Mucosa of rectum (tissue), 2 donors: ENCODE measurements at regions not wholly inside any gene's neighbourhood (a gene's known extent, or its start where the extent isn't known, plus 50 kb on each side); places are given as distances from the start of the nearest gene placed in this dataset.
"Not testable (repeated sequence)": the region's sequence is repeated elsewhere in the genome, so short reads cannot be mapped to it uniquely, and the experiment has no call there.

ENCODE experiments used
- H3K27ac ChIP-seq, 2 donors: one replicate each; pipeline ENCODE4 v1.7.0; 2013; ENCODE audit warnings: inconsistent platforms in 2 of 2, low read depth in 2 of 2, low read length in 2 of 2
- H3K27me3 ChIP-seq, 2 donors: one replicate each; pipeline ENCODE4 v1.7.0; 2013; ENCODE audit warnings: low read length in 2 of 2; ENCODE audit not compliant: control insufficient read depth in 2 of 2, insufficient read depth in 2 of 2
- H3K36me3 ChIP-seq, 2 donors: one replicate each; pipeline ENCODE4 v1.7.0; 2013; ENCODE audit warnings: low read length in 2 of 2; ENCODE audit not compliant: control insufficient read depth in 2 of 2, insufficient read depth in 2 of 2
- H3K4me1 ChIP-seq, 2 donors: one replicate each; pipeline ENCODE4 v1.7.0; 2013; ENCODE audit warnings: low read length in 2 of 2, mild to moderate bottlenecking in 1 of 2; ENCODE audit not compliant: control insufficient read depth in 2 of 2, insufficient read depth in 2 of 2
- H3K4me3 ChIP-seq, 2 donors: one replicate each; pipeline ENCODE4 v1.7.0; 2013; ENCODE audit warnings: low read length in 2 of 2
- H3K9ac ChIP-seq, 2 donors: one replicate each; pipeline ENCODE4 v1.7.0; 2013; ENCODE audit warnings: low read length in 2 of 2, low read depth in 1 of 2, mild to moderate bottlenecking in 1 of 2
- H3K9me3 ChIP-seq, 2 donors: one replicate each; pipeline ENCODE4 v1.7.0; 2013; ENCODE audit warnings: low read length in 2 of 2; ENCODE audit not compliant: control insufficient read depth in 2 of 2
- donor health status: healthy.
- donor health status: Normal muscosa, but diverticular disease.

DNA sequence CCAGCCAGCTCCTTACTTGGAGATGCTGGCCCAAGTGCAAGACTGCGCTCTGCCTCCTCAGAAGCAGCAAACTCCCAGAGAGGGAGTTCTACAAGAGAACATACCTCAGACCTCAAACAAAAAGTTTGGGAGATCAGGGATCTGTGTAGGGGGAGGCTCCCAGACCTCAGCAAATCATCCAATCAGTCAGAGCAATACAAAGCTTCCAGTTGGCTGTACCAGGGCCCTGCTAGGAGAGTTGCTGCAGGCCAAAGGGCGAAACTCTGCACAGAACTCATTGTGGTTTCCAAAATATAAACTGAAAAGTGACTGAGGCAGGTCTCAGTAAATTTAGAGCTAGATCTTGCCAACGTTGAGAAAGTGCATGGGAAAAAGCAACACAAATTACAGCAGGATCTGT, 144.3 kb upstream of the NPAP1 start:
- not testable (repeated sequence) for H3K4me3 ChIP-seq, H3K27me3 ChIP-seq, H3K27ac ChIP-seq, H3K9ac ChIP-seq, H3K9me3 ChIP-seq, H3K36me3 ChIP-seq, H3K4me1 ChIP-seq

GRCh38 chr15:24534032-24534431, 141.5 kb upstream of the NPAP1 start:
- H3K9me3 ChIP-seq, H3K27me3 ChIP-seq, H3K27ac ChIP-seq, H3K4me1 ChIP-seq, H3K4me3 ChIP-seq, H3K36me3 ChIP-seq, H3K9ac ChIP-seq: not testable (repeated sequence)

DNA sequence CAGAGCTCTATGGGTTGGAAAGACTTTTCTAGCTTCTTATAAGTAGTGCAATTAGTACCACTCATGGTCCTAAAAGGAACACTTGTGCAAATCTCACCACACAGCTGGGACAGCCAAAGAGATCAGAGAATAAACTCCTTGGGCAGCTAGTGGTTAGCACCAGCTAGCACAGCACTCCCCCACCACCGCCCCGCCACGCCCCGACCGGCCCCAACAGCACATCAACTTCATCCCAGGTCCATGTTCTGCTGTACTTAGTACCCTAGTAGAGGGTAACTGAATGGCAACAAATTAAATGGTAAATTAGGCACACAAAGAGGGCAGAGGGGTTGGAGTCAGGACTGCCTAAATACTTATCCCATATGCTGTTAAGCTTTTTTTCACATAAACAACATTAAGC, 118.3 kb upstream of the NPAP1 start:
- H3K4me3 ChIP-seq, H3K9me3 ChIP-seq, H3K27ac ChIP-seq, H3K36me3 ChIP-seq, H3K9ac ChIP-seq, H3K4me1 ChIP-seq, H3K27me3 ChIP-seq: not testable (repeated sequence)

DNA sequence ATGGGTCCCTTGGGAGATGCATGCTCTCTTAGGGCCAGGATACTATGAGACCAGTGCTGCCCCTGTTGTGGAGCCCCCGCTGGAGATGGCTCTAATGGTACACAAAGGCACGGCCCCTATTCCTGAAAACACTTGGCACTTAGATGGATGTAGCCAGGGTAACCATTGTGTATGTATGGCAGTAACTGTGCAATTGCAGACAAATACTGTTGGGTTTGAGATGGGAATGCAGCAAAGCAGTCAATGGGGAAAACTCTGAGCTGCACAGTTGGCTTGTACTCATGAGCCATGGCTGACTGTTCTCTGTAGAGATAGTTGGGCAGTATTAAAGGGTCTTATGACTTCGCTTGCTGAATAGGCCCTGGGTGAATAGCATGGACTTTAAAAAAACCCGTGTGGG, 67.9 kb upstream of the NPAP1 start:
- H3K4me3 ChIP-seq, result no peak overlapping the region
- no peak overlapping the region for H3K27ac ChIP-seq
- H3K36me3 ChIP-seq, result no peaks in the 10 kb centered on the region
- H3K9ac ChIP-seq, result no peak overlapping the region
- H3K9me3 ChIP-seq, result no peaks in the 10 kb centered on the region
- no peaks in the 10 kb centered on the region for H3K27me3 ChIP-seq
- H3K4me1 ChIP-seq, result no peaks in the 10 kb centered on the region

DNA sequence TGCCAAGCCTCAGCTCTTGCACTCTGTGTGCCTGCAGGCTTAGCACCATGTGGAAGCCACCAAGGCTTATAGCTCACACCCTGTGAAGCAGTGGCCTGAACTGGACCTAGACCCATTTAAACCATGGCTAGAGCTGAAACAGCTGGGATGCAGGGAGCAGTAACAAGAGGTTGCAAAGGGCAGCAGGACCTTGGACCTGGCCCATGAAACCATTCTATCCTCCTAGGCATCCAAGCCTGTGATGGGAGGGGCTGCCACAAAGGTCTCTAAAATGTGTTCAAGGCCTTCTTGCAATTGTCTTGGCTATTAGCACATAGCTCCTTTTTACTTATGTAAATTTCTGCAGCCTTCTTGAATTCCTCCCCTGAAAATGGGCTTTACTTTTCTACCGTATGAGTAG, 57.9 kb upstream of the NPAP1 start:
- H3K9me3 ChIP-seq, result peaks cover 0 to 6% of the 10 kb centered on the region in 2 donors
- H3K36me3 ChIP-seq, result no peaks in the 10 kb centered on the region
- no peaks in the 10 kb centered on the region for H3K4me1 ChIP-seq
- H3K4me3 ChIP-seq, result no peak overlapping the region
- no peak overlapping the region for H3K9ac ChIP-seq
- no peak overlapping the region for H3K27ac ChIP-seq
- no peaks in the 10 kb centered on the region for H3K27me3 ChIP-seq

DNA sequence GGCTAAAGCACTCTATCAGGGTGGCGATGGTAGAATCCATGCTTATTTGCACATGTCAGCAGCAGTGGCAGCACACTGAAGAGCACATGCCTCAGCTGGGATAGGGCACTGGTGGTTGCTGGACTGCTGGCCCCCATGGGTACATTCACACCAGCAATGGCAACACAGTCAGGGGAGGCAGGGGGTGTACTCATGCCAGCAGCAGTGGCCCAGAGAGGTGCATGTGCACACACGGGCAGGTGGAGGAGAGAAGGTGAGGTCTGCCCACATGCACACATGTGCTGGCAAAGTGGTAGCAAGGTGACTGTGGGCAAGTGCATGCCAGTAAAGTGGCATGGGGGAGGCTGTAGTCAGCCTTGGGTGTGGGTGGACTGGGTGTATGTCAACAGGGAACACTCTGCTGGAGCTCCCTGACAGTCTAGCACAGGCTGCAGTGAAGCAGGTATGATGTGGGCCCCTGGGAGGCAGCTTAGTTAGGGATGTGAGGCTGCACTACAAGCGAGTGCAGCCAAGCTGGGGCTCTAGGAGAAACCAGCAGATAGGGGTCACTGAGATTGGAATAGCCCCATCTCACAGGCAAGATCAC, 53.9 kb upstream of the NPAP1 start:
- Histone ChIP-seq H3K36me3 (no peaks in the 10 kb centered on the region), H3K27me3 (no peaks in the 10 kb centered on the region), H3K4me3 (no peak overlapping the region), H3K27ac (no peak overlapping the region), H3K9ac (no peak overlapping the region), H3K4me1 (no peaks in the 10 kb centered on the region), H3K9me3 (peaks cover 2 to 8% of the 10 kb centered on the region in 2 donors)
